Stimulated activated CD4-positive, alpha-beta T cell treated with anti-CD3 and anti-CD28 coated beads, Interleukin-12 subunit alpha, Interleukin-12 subunit beta, amount 100 ng/mL, for 4 hours (primary cell): ENCODE measurements at regions not wholly inside any gene's neighbourhood (a gene's known extent, or its start where the extent isn't known, plus 50 kb on each side); places are given as distances from the start of the nearest gene placed in this dataset.
"Not testable (repeated sequence)": the region's sequence is repeated elsewhere in the genome, so short reads cannot be mapped to it uniquely, and the experiment has no call there.

Experiments used
- DNase-seq: peaks from one replicate; pipeline ENCODE4 v3.0.0-alpha.2; 2020

GRCh38 chr7:136102881-136103280, 125.7 kb upstream of the MTPN start:
- DNase-seq: no peak

GRCh38 chr7:136092714-136093113, 115.6 kb upstream of the MTPN start:
- DNase-seq: not testable (repeated sequence)

DNA sequence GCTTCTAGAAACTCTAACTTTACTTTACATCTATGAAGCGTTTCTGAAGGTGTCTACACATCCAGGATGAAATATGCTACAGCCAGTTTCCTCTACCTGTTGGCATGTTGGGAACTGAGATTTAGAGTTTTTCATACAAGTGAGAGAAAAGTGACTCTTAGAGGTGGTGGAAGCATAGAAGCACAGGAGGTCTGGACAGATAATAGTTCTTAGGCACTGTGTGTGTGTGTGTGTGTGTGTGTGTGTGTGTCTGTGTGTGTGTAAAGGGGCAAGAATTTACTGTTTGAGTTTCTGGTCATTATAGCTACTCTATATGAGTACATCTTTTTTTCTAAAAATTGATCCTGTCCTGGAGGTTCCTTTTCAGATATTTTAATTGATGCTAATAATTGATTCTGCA, 110.7 kb upstream of the MTPN start:
- DNase-seq: no peak

DNA sequence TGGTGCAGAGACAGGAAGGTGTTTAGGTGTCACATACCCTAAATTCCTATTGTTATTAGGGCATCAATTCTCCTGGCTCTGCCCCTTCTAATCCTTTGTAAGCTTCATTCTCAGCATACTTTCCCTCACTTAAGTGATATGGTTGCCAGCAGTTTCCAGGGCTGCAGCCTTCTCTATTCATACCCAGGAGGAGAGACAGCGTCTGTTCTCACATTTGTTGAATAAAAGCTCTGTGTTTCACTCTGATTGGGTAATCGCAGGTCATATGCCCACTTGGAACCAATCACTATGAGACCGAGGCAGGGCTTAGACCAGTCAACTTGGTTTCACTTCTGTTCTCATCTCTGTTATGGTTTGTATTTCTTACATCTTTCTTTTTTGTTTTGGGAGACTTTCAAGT, 109.6 kb upstream of the MTPN start:
- DNase-seq: no peak

DNA sequence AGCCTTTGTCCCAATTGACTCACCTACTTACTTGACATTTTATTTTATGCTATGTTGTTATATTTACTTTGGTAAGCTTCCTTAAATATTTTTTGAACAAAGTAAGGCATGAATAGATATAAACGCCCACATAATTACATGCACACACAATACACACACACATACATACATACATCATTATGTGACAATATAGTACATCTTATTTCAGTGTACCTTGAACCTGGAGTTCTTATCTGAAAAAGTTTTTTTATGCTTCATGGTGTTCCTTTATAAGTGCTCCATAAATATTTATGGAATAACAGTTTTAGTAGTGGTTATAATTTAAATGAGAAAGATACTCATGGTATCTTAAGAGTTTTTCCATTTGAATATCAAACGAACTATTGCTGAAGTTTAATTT, 102.8 kb upstream of the MTPN start:
- no peak for DNase-seq

GRCh38 chr7:136079478-136079892, 102.3 kb upstream of the MTPN start:
- DNase-seq: no peak

GRCh38 chr7:136079066-136079465, 101.9 kb upstream of the MTPN start:
- DNase-seq: no peak

DNA sequence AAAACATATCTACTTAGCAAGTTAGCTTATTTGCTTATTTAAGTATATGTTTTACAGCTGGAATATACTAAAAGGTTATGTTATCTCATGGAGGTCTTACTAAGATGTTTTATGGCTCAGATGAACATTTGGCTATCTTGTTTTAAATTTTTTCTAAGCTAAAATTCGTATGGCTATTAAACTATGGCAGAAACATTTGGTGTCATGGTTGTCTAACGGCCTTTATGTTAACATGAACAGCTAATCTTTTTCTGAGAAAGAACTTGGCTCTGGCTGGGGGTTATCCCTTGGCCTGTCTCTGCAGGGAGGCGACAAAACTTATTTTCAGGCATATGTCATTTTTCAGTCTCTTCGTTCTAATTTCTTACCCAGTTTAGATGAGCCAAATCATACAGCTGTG, 101.5 kb upstream of the MTPN start:
- no peak for DNase-seq

DNA sequence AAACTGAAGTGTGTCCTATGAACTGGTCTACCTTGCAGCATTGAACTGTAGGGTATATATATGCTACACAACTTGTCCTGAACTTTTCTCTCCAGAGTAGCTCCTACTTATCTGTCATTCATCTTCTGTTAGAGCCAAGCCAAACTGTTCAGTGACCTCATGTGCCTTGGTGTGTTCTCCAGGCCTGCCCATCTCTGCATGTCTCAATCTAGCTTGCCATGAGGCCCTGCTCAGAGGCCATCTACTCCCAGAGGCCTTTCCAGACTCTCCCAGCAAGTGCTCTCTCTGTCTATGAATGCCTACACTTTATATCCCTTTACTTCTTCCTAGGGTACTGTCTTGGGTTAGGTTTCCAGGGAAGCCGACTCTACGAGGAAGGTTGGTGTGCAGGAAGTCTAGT, 99.8 kb upstream of the MTPN start:
- DNase-seq: no peak

GRCh38 chr7:136074843-136075242, 97.7 kb upstream of the MTPN start:
- DNase-seq: no peak

- DNase-seq: no peak
These were observed 95.3 kb upstream of the MTPN start for GRCh38 chr7:136072447-136072846.

- DNase-seq: no peak
These were observed 93.8 kb upstream of the MTPN start for GRCh38 chr7:136070736-136071505.

DNA sequence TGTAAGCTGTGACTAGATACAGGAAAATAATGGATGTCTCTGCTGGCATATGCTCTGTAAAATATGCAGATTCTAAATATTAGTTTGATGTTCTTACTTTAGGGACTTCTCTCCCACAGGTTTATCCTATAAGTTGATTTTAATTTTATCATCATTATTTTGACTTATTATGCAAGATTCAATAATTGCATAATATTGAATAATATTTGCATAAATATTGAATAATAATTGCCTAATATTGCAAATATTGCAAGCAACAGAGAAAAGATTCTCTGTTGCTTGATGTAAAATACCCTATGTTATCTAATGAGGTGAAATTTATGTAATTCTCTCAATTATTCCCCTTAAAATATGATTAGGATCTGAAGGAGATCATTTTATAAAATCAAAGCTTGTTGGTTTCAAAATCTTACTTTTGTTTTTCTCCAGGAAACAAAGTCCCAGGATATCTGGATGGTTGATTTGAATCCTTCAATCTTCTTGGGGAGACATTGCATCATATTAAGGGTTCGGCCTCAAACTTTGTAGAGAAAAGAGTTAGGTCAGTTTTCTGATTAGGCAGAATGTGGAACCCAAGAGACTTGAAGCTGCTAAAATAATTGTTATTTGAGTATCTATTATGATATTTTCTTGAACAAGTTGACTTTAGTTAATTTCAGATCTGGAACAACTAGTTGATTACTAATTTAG, 92.8 kb upstream of the MTPN start:
- no peak for DNase-seq

GRCh38 chr7:136067277-136067676, 90.1 kb upstream of the MTPN start:
- DNase-seq: no peak

DNA sequence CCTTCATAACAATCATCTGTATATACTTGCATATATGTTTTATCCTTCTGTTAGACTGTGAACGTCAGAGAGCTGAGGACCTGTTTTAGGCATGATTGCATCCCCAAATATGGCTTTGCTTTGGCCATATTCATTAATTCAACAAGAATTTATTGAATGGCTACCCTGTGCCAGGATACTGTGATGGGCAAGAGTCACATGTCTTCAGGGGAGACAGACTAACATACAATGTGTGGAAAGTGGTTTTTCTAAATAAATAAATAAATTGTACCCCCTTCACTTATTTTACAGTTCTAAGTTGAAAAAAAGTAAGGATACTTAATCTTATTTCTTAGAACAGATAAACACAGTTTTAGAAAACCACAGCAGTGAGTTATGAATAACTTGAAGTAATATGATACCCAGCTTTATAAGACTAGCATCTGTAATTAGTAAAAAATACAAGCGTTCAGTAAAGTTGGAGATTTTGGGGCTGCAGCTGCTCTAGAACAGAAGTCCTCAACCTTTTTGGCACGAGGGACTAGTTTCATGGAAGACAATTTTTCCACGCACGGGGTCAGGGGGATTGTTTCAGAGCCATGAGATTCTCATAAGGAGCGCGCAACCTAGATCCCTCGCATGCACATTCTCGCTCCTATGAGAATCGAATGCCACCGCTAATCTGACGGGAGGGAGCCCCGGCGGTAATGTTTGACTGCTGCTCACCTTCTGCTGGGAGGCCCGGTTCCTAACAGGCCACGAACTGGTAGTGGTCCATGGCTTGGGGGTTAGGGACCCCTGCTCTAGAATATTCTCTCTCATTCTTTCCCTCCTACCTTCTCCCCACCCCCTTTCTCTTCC, 89.4 kb upstream of the MTPN start:
- DNase-seq: no peak

DNA sequence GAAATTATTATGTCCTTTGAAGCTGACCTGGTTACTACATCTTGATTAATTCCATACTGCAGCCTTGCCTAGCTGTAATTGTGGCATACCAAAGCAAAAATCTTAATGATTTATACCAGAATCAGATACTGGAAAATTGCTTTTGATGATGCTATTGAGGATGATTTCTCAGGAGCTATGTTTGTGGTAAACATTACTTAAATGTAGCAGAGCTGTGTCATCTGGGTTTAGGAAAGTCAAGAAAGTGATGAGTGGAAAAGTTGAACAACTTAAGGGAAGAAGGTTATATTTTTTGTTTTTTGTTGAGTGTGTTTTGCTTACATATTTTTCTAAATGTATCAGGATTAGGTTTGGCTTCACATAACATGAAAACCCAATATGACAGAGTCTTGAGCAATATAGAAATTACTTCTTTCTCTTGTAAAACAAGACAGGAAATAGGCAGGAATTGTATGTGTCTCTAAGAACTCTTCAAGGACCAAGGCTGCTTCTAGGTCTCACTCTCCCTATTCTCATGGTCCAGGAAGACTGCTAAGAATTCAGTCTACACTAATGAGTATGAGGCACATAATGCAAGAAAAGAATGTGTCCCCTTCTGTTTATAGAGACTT, 87.6 kb upstream of the MTPN start:
- no peak for DNase-seq

DNA sequence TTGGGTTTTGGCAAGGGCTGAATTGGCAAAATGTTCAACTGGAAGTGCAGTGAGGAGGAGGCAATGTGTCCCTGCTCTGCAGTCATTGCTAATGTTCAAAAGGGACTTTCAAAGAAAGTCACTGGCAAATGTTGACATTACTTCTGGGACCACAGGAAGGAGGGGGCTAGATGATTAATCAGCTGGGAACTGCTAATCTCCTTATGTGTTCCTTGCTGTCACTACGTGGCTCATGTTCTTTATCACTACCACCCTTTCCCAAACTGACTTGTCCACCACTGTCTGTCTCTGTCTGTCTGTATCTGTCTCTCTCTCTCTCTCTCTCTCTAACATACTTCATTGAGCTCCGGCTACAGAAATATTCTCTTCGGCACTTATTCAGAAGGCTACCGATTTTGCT, 86.9 kb upstream of the MTPN start:
- no peak for DNase-seq

DNA sequence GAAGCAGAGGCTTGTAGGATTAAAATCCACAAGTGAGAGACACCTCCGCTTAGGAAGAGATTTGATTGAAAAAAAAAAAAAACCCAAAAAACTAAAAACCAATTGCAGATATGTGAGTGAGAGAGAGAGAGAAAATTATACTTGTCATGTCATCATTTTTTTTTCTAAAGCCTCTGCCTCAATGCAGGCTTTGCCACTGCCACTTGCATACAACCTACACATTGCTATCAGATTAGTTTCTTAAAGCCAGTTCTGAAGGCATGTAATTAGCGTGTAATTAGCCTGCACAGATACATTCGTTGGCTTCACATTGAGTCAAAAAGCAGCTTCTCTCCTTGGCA, 86.1 kb upstream of the MTPN start:
- no peak for DNase-seq

DNA sequence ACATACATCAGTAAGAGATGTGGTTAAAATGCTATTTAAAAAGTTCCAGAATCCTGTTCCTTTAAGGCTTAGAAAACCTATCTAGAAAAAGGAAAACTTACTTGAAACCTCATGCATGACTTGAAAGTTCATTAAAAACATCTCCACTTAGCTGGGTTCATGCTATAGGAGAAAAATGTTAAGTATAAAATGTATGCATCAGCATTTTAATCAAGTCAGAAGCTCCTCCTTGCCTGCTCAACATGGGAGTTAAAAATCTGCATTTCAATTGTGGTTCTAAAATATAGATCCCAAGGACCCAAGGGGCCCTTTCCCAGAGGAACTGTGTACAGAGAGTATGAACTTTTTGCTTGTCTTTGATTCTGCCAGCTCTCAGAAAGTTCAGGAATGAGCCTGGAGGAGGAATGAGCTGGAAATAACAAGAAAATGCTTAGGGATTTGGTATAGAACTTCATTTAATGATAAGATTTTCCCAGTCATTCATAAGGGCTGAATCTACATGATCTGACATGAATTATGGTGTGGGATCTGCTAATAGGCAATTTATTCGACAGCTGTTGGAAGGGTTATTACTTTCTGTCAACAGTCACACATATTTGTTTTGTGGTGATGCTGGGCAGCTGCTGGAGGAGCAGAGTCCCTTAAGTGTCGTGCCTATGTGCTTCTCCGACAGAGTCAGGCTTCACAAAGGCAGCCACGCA, 85.6 kb upstream of the MTPN start:
- no peak for DNase-seq

- no peak for DNase-seq
These were observed 84.3 kb upstream of the MTPN start for GRCh38 chr7:136061433-136061832.

DNA sequence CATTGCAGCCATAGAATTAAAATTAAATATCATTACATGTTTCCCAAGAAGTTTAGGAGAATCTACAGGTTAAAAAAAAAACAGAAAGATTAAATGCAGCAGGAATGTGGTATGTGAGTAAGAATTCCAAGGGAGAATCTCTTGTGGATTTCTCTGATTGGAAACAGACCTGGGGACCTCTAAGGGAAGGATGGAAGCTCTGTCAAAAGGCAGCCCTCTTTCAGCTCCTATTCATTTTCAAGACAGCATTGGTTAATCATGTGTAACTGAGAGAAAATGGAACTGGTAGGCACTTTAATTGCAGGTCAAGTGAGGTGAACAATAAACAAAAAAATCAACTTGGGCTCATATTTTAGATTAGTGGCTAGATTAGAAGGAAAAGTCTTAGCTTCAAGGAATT, 81.4 kb upstream of the MTPN start:
- no peak for DNase-seq

DNA sequence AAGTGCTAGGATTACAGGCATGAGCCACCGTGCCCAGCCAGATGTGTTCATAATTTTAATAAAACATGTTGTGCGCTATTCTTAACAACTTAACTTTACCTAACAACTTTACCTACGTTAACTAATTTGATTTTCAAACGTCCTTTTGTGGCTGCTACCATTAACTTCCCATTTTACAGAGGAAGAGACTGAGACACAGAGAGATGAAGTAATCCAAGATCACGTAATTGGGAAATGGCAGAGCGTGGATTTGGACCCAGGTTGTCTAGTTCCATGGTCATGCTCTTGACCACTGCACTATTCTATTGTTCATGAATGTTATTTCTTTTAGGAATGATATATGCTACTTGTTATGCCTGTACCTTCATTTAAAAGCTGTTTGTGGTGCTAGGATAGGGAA, 80.3 kb upstream of the MTPN start:
- DNase-seq: no peak
